B cell (primary cell): ENCODE measurements at regions not wholly inside any gene's neighbourhood (a gene's known extent, or its start where the extent isn't known, plus 50 kb on each side); places are given as distances from the start of the nearest gene placed in this dataset.

Source experiments
- ATAC-seq: fragments of 200-7000 bp; cut with Tn5 transposase; one replicate; pipeline ENCODE4 v1.10.0; 2021; ENCODE audit warnings: low read depth, mild to moderate bottlenecking, moderate number of reproducible peaks, moderate library complexity
- CTCF ChIA-PET: fragments of 350-600 bp; sonication (Branson Sonifier 250); formaldehyde crosslinking; loops from one replicate; lab custom pipeline; 2021; ENCODE audit warnings: antibody characterized with exemption, inconsistent platforms; lab: Charles Lee
- POLR2A ChIA-PET: fragments of 350-600 bp; sonication (Branson Sonifier 250); formaldehyde crosslinking; loops from one replicate; lab custom pipeline; 2021; ENCODE audit warnings: antibody characterized with exemption; lab: Charles Lee
- DNase-seq: peaks from one replicate; pipeline ENCODE4 v3.0.0; 2013
- H2AFZ ChIP-seq: 2 replicates; pipeline ENCODE4 v1.6.1; 2012; ENCODE audit warnings: mild to moderate bottlenecking, low read depth, low read length; ENCODE audit not compliant: insufficient read depth, poor library complexity, severe bottlenecking
- H3K27ac ChIP-seq, 2 donors: 1 replicate in 1 of 2; 2 replicates in 1 of 2; pipeline ENCODE4 v1.5.1; 2012 to 2013; ENCODE audit warnings: low read length in 2 of 2, mild to moderate bottlenecking in 2 of 2, moderate library complexity in 1 of 2
- H3K27me3 ChIP-seq, 4 experiments: fragments of 200-600 bp in 1 of 4; sonication (generic) in 1 of 4; replicated peaks in 1 of 4; 1 replicate in 2 of 4; 2 replicates in 2 of 4; pipeline versions ENCODE4 v1.6.1 to v1.7.0; 2013 to 2016; ENCODE audit warnings: low read length in 3 of 4, mild to moderate bottlenecking in 2 of 4, mixed read lengths in 1 of 4, moderate library complexity in 1 of 4; ENCODE audit not compliant: insufficient read depth in 4 of 4, control insufficient read depth in 3 of 4; ENCODE audit errors: control extremely low read depth in 1 of 4
- H3K36me3 ChIP-seq, 2 experiments: replicated peaks in 1 of 2; 1 replicate in 1 of 2; 2 replicates in 1 of 2; pipeline versions ENCODE4 v1.6.1 to v1.7.1; 2013; ENCODE audit warnings: low read length in 1 of 2; ENCODE audit not compliant: insufficient read depth in 2 of 2, control insufficient read depth in 1 of 2; ENCODE audit errors: control extremely low read depth in 1 of 2, extremely low read depth in 1 of 2
- H3K4me1 ChIP-seq, 2 donors: fragments of 200-600 bp in 1 of 2; sonication (generic) in 1 of 2; 1 replicate in 1 of 2; 2 replicates in 1 of 2; pipeline versions ENCODE4 v1.5.1 to v1.6.1; 2013 to 2017; ENCODE audit warnings: low read length in 2 of 2; ENCODE audit not compliant: control insufficient read depth in 2 of 2, insufficient read depth in 2 of 2
- H3K4me2 ChIP-seq: replicated peaks from 2 replicates; pipeline ENCODE3; 2012; ENCODE audit warnings: mild to moderate bottlenecking, low read depth, low read length; ENCODE audit not compliant: poor library complexity, severe bottlenecking
- H3K4me3 ChIP-seq, 5 experiments: fragments of 200-600 bp in 1 of 5; sonication (generic) in 1 of 5; 1 replicate in 3 of 5; 2 replicates in 2 of 5; pipeline versions ENCODE4 v1.5.1 to v1.7.0; 2011 to 2016; ENCODE audit warnings: low read length in 4 of 5, mild to moderate bottlenecking in 4 of 5, low read depth in 2 of 5, control low read depth in 1 of 5, moderate library complexity in 1 of 5; ENCODE audit not compliant: insufficient read depth in 1 of 5; ENCODE audit errors: control extremely low read depth in 1 of 5, extremely low read depth in 1 of 5
- H3K79me2 ChIP-seq: fragments of 200-600 bp; sonication (generic); one replicate; pipeline ENCODE4 v1.6.0; 2016; ENCODE audit warnings: low read length; ENCODE audit not compliant: control insufficient read depth, insufficient read depth
- H3K9ac ChIP-seq: fragments of 200-600 bp; sonication (generic); 2 replicates; pipeline ENCODE4 v1.6.1; 2017; ENCODE audit warnings: mild to moderate bottlenecking, low read length, moderate library complexity
- H3K9me3 ChIP-seq, 3 donors: one replicate each; pipeline versions ENCODE4 v1.6.1 to v1.7.1; 2013; ENCODE audit warnings: low read length in 2 of 3; ENCODE audit not compliant: control insufficient read depth in 2 of 3, insufficient read depth in 1 of 3; ENCODE audit errors: control extremely low read depth in 1 of 3
- H4K20me1 ChIP-seq: 2 replicates; pipeline ENCODE4 v1.6.0; 2012; ENCODE audit warnings: mild to moderate bottlenecking, low read length; ENCODE audit not compliant: insufficient read depth, control insufficient read depth, poor library complexity, severe bottlenecking
- H3K27ac Mint-ChIP-seq: one replicate; pipeline ENCODE4 v1.8.0; 2021; ENCODE audit warnings: mixed read lengths
- H3K27me3 Mint-ChIP-seq: one replicate; pipeline ENCODE4 v1.8.0; 2021; ENCODE audit warnings: mixed read lengths
- H3K4me1 Mint-ChIP-seq: one replicate; pipeline ENCODE4 v1.8.0; 2021; ENCODE audit warnings: mixed read lengths
- H3K4me3 Mint-ChIP-seq: one replicate; pipeline ENCODE4 v1.8.0; 2021; ENCODE audit warnings: mixed read lengths
- H3K9me3 Mint-ChIP-seq: one replicate; pipeline ENCODE4 v1.8.0; 2022; ENCODE audit warnings: mixed read lengths; ENCODE audit not compliant: insufficient read depth
- CTCF ChIP-seq: fragments of 200-600 bp; IDR thresholded peaks from one replicate; pipeline ENCODE4 v1.8.0; 2022; ENCODE audit warnings: antibody characterized with exemption, mild to moderate bottlenecking
- EZH2 ChIP-seq: IDR thresholded peaks from 2 replicates; pipeline ENCODE4 v1.6.1; 2012; ENCODE audit warnings: borderline replicate concordance, low read depth, mild to moderate bottlenecking, moderate library complexity, low read length; ENCODE audit not compliant: insufficient read depth, poor library complexity, severe bottlenecking
- WGBS: methylation state at CpG from one replicate; pipeline ENCODE4 v1.1.5; 2013; ENCODE audit warnings: missing lambda C conversion rate; ENCODE audit not compliant: insufficient coverage; 5-methylcytosine and 5-hydroxymethylcytosine counted together
- intact Hi-C: fragments of 100-400 bp; cut with micrococcal nuclease; formaldehyde crosslinking; loops from one replicate; pipeline ENCODE4 v1.10.0; 2022

DNA sequence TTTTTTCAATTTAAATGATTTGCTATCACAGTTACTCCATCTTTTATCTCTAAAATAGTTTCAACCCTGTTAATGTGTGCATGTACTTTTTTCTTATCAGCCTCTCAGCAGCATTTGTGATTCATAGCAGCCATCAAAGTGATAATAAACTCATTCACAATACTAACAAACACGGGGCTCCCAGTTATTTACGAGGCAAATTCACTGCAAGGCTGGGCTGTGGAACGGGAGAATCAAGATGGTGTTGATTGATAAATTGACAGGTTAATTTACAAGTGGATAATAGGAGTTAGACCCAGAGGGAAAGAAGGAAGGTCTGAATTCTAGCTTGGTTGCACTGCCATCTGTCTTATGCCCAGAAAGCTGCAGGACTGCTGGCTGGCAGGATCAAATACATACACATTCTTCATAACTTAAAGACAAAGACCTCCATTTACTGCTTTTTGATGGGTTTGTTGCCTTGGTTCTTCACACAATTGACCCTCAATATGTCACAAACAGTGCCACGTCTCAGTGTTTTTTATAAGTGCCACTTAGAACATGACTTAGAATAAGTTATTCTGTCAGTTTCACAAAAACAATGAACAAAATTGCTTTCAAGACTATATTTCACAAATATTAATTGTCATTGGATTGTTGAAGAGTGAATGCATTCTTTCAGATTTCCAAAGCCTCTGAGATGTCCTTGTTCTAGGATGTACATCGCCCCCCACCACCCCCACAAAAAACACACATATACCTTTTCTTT is 562.8 kb downstream of the NR2F2 start:
- ChIA-PET POLR2A (no interaction called here), CTCF (no interaction called here)
- H3K36me3 ChIP-seq: no peaks in the 10 kb centered on the region
- H3K4me3 Mint-ChIP-seq: no peak overlapping the region
- H4K20me1 ChIP-seq: no peaks in the 10 kb centered on the region
- no peaks in the 10 kb centered on the region for H3K9me3 ChIP-seq
- no peaks in the 10 kb centered on the region for H3K79me2 ChIP-seq
- no peak overlapping the region for H3K27ac Mint-ChIP-seq
- H3K4me1 Mint-ChIP-seq: no peaks in the 10 kb centered on the region
- no peak for ATAC-seq
- H3K4me2 ChIP-seq: no peak overlapping the region
- no peak overlapping the region for H3K27ac ChIP-seq
- no peaks in the 10 kb centered on the region for H3K9me3 Mint-ChIP-seq
- H3K27me3 ChIP-seq: no peaks in the 10 kb centered on the region
- DNase-seq: no peak
- no peak for TF ChIP-seq EZH2
- TF ChIP-seq CTCF: no peak
- H3K4me3 ChIP-seq: no peak overlapping the region
- no CpG with 5 or more reads among the region's 5 CpGs for WGBS
- no peak overlapping the region for H2AFZ ChIP-seq
- no peak overlapping the region for H3K9ac ChIP-seq
- intact Hi-C loops: no loop called here
- H3K4me1 ChIP-seq: no peaks in the 10 kb centered on the region
- H3K27me3 Mint-ChIP-seq: no peaks in the 10 kb centered on the region

GRCh38 chr15:96894659-96895058 is 564.2 kb downstream of the NR2F2 start:
- Histone ChIP-seq H3K9ac (no peak overlapping the region), H3K9me3 (no peaks in the 10 kb centered on the region), H3K4me2 (no peak overlapping the region), H3K27ac (no peak overlapping the region), H3K36me3 (no peaks in the 10 kb centered on the region), H4K20me1 (no peaks in the 10 kb centered on the region), H3K4me1 (no peaks in the 10 kb centered on the region), H3K79me2 (no peaks in the 10 kb centered on the region), H2AFZ (no peak overlapping the region), H3K4me3 (no peak overlapping the region), H3K27me3 (no peaks in the 10 kb centered on the region)
- TF ChIP-seq EZH2 (no peak), CTCF (no peak)
- ChIA-PET CTCF (no interaction called here), POLR2A (no interaction called here)
- Mint-ChIP-seq H3K4me3 (no peak overlapping the region), H3K9me3 (no peaks in the 10 kb centered on the region), H3K27ac (no peak overlapping the region), H3K4me1 (no peaks in the 10 kb centered on the region), H3K27me3 (no peaks in the 10 kb centered on the region)
- ATAC-seq (no peak), DNase-seq (no peak)
- no CpG with 5 or more reads among the region's 1 CpG for WGBS
- intact Hi-C loops: no loop called here
